Vagina (tissue), 2 donors: ENCODE measurements at regions not wholly inside any gene's neighbourhood (a gene's known extent, or its start where the extent isn't known, plus 50 kb on each side); places are given as distances from the start of the nearest gene placed in this dataset.

Source experiments
- CTCF ChIP-seq, 3 experiments: fragments of 450-650 bp in 2 of 3; fragments of 200-600 bp in 1 of 3; sonication (generic) in 1 of 3; IDR thresholded peaks; one replicate each; pipeline ENCODE4 v1.5.1; 2017 to 2019; ENCODE audit warnings: antibody characterized with exemption in 3 of 3, mild to moderate bottlenecking in 2 of 3, moderate library complexity in 2 of 3
- POLR2A ChIP-seq, 2 donors: fragments of 450-650 bp; IDR thresholded peaks; one replicate each; pipeline ENCODE4 v1.6.1; 2017; ENCODE audit warnings: antibody characterized with exemption in 2 of 2, mild to moderate bottlenecking in 2 of 2, moderate library complexity in 2 of 2
- POLR2AphosphoS5 ChIP-seq, 2 donors: sonication (generic); formaldehyde crosslinking; IDR thresholded peaks; one replicate each; pipeline ENCODE4 v1.9.0; 2017; ENCODE audit warnings: antibody characterized with exemption in 2 of 2, mild to moderate bottlenecking in 2 of 2, low read depth in 1 of 2; ENCODE audit not compliant: insufficient read depth in 1 of 2

- no peak for TF ChIP-seq POLR2A (IDR thresholded peaks at IDR 0.05)
- no peak for TF ChIP-seq CTCF (IDR thresholded peaks at IDR 0.05)
- no peak for TF ChIP-seq POLR2AphosphoS5 (IDR thresholded peaks at IDR 0.05; ENCODE audit: insufficient read depth in 1 of 2, low read depth in 1 of 2)
Measured at GRCh38 chr4:186366326-186366725, 100.3 kb downstream of the F11 start.
